Stimulated activated naive B cell treated with anti-CD40 and anti-IgM and Interleukin-4, amounts not matched to agents 10 μg/mL and 1 μg/mL and 100 μg/mL, for 72 hours (primary cell): ENCODE measurements at regions not wholly inside any gene's neighbourhood (a gene's known extent, or its start where the extent isn't known, plus 50 kb on each side); places are given as distances from the start of the nearest gene placed in this dataset.

ENCODE experiments used
- ATAC-seq, 2 donors: fragments of 150-1000 bp; cut with Tn5 transposase; replicated peaks; 2 replicates each; pipeline ENCODE4 v1.10.0; 2021; ENCODE audit warnings: moderate library complexity in 1 of 2
- DNase-seq: peaks from one replicate; pipeline ENCODE4 v3.0.0; 2021
- H3K27ac Mint-ChIP-seq: one replicate; pipeline ENCODE4 v1.8.0; 2022; ENCODE audit warnings: mild to moderate bottlenecking, mixed read lengths
- H3K27me3 Mint-ChIP-seq, 2 donors: one replicate each; pipeline ENCODE4 v1.8.0; 2022; ENCODE audit warnings: mixed read lengths in 2 of 2
- H3K36me3 Mint-ChIP-seq, 2 donors: one replicate each; pipeline ENCODE4 v1.8.0; 2022; ENCODE audit warnings: mixed read lengths in 2 of 2, mild to moderate bottlenecking in 1 of 2
- H3K4me1 Mint-ChIP-seq, 2 donors: one replicate each; pipeline ENCODE4 v1.8.0; 2022; ENCODE audit warnings: mixed read lengths in 2 of 2, mild to moderate bottlenecking in 1 of 2
- H3K4me3 Mint-ChIP-seq, 2 donors: one replicate each; pipeline ENCODE4 v1.8.0; 2022; ENCODE audit warnings: mild to moderate bottlenecking in 2 of 2, mixed read lengths in 2 of 2, moderate library complexity in 1 of 2
- H3K9me3 Mint-ChIP-seq, 2 donors: one replicate each; pipeline ENCODE4 v1.8.0; 2022; ENCODE audit warnings: mixed read lengths in 2 of 2, mild to moderate bottlenecking in 1 of 2

DNA sequence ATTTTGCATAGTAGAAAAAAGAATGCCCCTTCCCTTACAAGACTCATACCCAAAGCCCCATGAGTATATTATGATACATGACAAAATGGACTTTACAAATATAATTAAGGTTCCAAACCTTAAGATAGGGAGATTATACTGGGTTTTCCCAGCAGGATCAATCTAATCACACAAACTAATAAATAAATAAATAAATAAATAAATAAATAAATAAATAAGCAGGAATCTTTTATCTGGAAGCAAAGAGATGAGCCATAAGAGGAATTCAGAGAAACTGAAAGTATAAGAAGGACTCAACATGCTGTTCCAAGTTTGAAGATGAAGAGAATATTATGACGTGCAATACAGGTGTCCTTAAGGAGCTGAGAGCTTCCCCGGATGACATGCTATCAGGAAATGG is 1174.5 kb downstream of the DTWD2 start:
- H3K27ac Mint-ChIP-seq: no peak overlapping the region
- no peaks in the 10 kb centered on the region for H3K4me1 Mint-ChIP-seq
- H3K4me3 Mint-ChIP-seq: no peak overlapping the region

DNA sequence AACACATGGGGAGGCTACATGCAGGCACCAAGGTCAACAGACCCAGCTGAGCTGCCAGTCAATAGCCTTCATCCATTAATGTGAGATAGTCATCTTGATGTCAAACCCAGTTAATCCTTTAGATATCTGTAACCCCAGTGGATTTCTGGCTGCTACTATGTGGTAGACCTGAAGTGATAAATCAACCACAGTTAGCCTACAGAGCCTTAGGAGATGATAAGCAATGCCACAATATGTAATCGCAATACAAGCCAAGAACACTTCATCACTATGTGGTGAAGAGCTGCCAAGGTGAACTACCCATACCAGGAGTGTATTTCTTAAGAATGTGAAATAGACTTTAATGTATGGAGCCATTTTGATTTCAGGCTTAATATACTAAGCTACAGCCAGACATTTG is 1175.5 kb downstream of the DTWD2 start:
- DNase-seq (no peak), ATAC-seq (no peak)
- Mint-ChIP-seq H3K4me1 (no peaks in the 10 kb centered on the region), H3K9me3 (peaks cover 0 to 5% of the 10 kb centered on the region in 2 donors), H3K27ac (no peak overlapping the region), H3K27me3 (no peaks in the 10 kb centered on the region), H3K4me3 (no peak overlapping the region), H3K36me3 (no peaks in the 10 kb centered on the region)

More for the DNA sequence above, 1174.5 kb downstream of the DTWD2 start:
- Mint-ChIP-seq H3K27me3 (no peaks in the 10 kb centered on the region), H3K36me3 (no peaks in the 10 kb centered on the region), H3K9me3 (peaks cover 0 to 5% of the 10 kb centered on the region in 2 donors)
- ATAC-seq: no peak
- DNase-seq: no peak

DNA sequence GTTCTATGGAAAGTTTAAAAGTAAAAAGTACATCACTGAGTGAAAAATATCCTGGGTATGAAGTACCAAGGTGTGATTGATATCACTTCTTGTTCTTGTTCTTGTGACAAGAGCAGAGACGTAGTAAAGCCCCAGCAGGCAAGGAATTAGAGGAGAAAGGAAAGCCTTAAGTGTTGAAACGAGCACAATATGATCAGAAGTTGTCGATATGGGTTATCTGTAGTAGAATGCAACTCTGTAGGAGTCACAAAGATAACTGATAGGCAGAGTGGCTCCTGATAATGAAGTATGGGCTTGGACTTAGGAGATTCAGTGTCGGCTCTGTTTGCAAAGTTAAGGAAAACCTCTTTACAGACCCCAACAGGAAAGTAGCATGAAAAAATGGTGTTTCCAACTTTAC is 1179.1 kb downstream of the DTWD2 start:
- ATAC-seq (no peak), DNase-seq (no peak)
- Mint-ChIP-seq H3K4me3 (no peak overlapping the region), H3K4me1 (no peaks in the 10 kb centered on the region), H3K27ac (no peak overlapping the region), H3K36me3 (no peaks in the 10 kb centered on the region), H3K27me3 (no peaks in the 10 kb centered on the region), H3K9me3 (no peaks in the 10 kb centered on the region)

DNA sequence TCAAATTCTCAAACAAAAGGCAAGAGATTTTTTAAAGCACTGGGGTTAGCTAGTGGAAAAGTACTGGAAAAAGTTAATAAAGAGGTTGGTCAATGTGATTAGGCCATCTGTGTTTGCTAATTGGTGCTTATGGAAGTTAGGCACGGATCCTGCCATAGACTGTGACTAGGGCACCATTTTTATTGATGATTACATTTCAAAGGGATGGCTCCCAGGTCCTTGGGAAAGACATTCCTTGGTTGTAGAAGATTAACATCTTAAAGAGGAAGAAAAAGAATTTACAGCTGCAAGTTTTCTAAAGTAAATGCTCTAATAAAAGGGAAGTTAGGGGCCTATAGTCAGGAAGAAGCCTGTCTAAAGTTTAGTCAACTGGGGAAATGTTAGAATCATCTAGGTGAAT is 1183.3 kb downstream of the DTWD2 start:
- peaks cover 7% of the 10 kb centered on the region in 2 donors for H3K9me3 Mint-ChIP-seq
- no peaks in the 10 kb centered on the region for H3K27me3 Mint-ChIP-seq
- no peaks in the 10 kb centered on the region for H3K36me3 Mint-ChIP-seq
- no peak overlapping the region for H3K27ac Mint-ChIP-seq
- no peak overlapping the region for H3K4me3 Mint-ChIP-seq
- DNase-seq: no peak
- no peaks in the 10 kb centered on the region for H3K4me1 Mint-ChIP-seq
- ATAC-seq: no peak

DNA sequence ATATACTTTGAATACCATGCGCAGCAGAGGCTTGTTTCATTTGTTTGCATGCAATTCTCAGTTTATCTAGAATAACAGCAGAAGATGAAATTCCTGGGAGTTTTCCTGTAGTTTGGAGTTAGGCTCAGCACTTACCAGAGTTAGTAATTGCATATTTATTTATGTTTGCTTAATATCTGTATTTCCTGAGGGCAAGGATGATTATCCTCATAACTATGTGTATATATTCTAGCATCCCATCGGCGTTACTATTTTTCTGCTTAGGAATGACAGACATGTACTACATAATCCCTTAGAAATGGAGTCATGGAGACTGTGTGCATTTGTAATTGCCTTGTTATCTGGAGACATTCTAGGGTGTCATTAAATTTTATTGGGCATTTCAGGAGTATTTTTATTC is 1184.8 kb downstream of the DTWD2 start:
- Mint-ChIP-seq H3K9me3 (peaks cover 7% of the 10 kb centered on the region in 2 donors), H3K36me3 (no peaks in the 10 kb centered on the region), H3K27me3 (no peaks in the 10 kb centered on the region), H3K4me3 (no peak overlapping the region), H3K27ac (no peak overlapping the region), H3K4me1 (no peaks in the 10 kb centered on the region)
- DNase-seq: no peak
- no peak for ATAC-seq

DNA sequence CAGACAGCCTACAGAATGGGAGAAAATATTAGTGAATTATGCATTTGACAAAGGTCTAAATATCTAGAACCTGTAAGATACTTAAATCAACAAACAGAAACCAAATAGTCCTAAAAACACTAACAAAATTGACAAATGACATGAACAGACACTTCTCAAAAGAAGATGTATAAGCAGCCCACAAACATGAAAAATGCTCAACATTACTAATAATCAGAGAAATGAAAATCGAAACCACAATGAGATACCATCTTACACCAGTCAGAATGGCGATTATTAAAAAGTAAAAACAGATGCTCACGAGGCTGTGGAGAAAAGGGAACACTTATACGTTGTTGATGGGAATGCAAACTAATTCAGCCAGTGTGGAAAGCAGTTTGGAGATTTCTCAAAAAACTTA is 1186.8 kb downstream of the DTWD2 start:
- H3K4me3 Mint-ChIP-seq: no peak overlapping the region
- H3K27ac Mint-ChIP-seq: no peak overlapping the region
- H3K4me1 Mint-ChIP-seq: no peaks in the 10 kb centered on the region
- DNase-seq (no peak), ATAC-seq (no peak)
- peaks cover 7% of the 10 kb centered on the region in 2 donors for H3K9me3 Mint-ChIP-seq
- no peaks in the 10 kb centered on the region for H3K27me3 Mint-ChIP-seq
- no peaks in the 10 kb centered on the region for H3K36me3 Mint-ChIP-seq

DNA sequence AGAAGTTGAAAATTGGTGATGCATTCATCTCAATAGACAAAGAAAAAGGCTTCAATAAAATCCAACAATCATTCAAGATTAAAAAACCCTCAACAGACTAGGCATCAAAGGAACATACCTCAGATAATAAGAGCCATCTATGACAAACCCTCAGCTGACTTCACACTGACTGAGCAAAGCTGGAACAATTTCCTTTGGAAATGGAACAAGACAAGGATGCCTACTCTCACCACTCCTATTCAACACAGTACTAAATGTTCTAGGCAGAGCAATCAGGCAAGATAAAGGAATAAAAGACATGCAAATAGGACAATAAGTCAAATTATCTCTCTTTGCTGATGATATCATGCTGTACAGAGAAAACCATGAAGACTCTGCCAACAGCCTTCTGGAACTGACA is 1188.1 kb downstream of the DTWD2 start:
- DNase-seq (no peak), ATAC-seq (no peak)
- no peaks in the 10 kb centered on the region for H3K36me3 Mint-ChIP-seq
- H3K27ac Mint-ChIP-seq: no peak overlapping the region
- no peaks in the 10 kb centered on the region for H3K27me3 Mint-ChIP-seq
- peaks cover 7% of the 10 kb centered on the region in 2 donors for H3K9me3 Mint-ChIP-seq
- H3K4me1 Mint-ChIP-seq: no peaks in the 10 kb centered on the region
- H3K4me3 Mint-ChIP-seq: no peak overlapping the region

DNA sequence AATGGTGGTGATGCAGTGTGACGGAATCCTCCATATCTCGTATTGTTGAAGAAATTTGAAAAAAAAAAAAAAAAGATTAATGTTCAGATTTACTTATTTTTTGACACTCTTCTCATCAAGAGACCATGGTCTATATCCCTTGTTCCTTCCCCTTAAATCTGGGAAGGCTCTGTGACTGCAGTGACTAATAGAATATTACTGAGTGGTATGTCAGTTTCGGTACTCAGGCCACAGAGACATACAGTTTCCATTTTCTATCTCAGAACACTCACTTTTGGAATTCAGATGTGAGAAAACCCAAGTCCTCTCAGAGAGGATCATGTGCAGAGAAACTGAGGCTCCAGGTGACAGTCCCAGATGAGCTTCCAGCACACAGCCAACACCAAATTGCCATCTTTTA is 1193.5 kb downstream of the DTWD2 start:
- no peak for ATAC-seq
- Mint-ChIP-seq H3K9me3 (peaks cover 0 to 2% of the 10 kb centered on the region in 2 donors), H3K4me3 (no peak overlapping the region), H3K36me3 (no peaks in the 10 kb centered on the region), H3K4me1 (no peaks in the 10 kb centered on the region), H3K27me3 (no peaks in the 10 kb centered on the region), H3K27ac (no peak overlapping the region)
- DNase-seq: no peak

DNA sequence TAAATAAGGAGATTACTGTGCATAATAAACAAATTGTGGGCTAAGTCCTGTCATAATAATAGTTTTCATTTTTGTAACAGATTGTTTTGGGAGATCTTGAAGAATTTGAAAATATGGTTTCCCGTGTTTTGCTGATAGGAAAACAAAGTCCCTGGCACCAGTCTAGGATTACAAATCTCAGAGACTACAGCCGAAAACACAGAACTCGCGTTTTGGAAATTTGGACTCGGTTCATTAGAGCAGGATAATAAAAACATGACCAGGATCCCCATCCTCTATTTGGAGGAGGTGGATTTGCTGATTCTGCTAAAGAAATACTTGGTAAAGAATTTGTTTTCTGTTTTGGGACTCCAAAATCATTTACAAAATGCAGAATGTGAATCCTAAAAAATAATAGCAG is 1194.4 kb downstream of the DTWD2 start:
- H3K4me1 Mint-ChIP-seq: no peaks in the 10 kb centered on the region
- H3K36me3 Mint-ChIP-seq: no peaks in the 10 kb centered on the region
- peaks cover 0 to 2% of the 10 kb centered on the region in 2 donors for H3K9me3 Mint-ChIP-seq
- no peaks in the 10 kb centered on the region for H3K27me3 Mint-ChIP-seq
- H3K4me3 Mint-ChIP-seq: no peak overlapping the region
- DNase-seq (no peak), ATAC-seq (no peak)
- H3K27ac Mint-ChIP-seq: no peak overlapping the region

DNA sequence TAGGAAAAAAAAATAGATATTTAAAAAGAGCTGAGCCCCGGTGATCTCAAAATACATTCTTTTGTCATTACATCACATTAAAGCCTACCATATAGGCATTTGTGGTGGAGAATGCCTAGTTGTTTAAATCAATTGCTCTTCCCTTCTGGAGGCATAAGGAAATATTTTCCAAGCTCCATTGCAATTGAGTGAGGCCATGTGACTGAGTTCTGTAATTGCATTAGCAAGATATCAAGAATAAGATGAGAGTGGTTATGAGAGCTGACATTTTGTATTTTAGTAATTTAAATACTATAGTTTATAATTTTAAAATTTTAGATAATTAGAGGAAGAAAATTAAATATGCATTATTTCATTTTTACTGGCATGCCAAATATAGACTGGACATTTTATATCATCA is 1195.9 kb downstream of the DTWD2 start:
- H3K27me3 Mint-ChIP-seq: no peaks in the 10 kb centered on the region
- no peak overlapping the region for H3K27ac Mint-ChIP-seq
- H3K36me3 Mint-ChIP-seq: no peaks in the 10 kb centered on the region
- no peak for DNase-seq
- H3K9me3 Mint-ChIP-seq: peaks cover 0 to 4% of the 10 kb centered on the region in 2 donors
- H3K4me3 Mint-ChIP-seq: no peak overlapping the region
- ATAC-seq: no peak
- no peaks in the 10 kb centered on the region for H3K4me1 Mint-ChIP-seq

DNA sequence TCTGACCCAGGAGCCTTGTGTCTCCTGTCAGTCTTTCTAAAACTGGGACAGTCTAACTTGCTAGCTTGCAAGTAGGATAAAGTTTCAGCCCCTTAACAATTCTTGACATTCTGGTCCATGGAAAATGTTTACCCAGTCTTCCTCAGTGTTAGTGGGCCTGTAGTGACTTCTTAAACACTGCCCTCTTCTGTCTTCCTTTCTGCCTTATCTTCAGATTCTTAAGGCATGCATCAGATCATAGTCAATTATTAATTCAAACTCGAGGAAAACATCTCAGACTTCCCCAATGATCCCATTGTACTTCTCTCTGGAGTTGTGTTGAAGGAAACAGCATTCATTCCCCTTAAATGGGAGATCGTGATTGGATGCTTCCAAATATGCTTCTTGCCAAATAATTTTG is 1199.8 kb downstream of the DTWD2 start:
- H3K4me3 Mint-ChIP-seq: no peak overlapping the region
- DNase-seq: no peak
- H3K27me3 Mint-ChIP-seq: no peaks in the 10 kb centered on the region

DNA sequence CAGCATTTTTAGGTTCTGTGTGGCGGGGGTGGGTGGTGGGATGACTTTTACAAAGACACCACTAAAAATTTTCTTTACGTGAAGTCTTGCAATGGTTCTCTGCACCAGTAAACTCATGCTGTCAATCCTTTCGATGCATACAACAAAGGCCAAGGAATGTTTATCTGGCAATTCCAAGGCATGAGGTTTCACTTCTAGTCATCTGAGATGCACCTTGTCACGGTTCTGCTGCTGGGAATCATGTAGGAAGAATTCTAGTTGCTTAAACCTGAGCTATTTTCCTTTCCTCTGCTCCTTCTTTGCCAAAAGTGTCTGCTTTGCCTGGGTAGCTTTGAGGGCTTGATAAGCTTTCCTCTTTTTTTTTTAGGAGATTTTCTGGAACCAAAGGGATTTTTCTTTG is 1204.5 kb upstream of the SEMA6A start:
- H3K36me3 Mint-ChIP-seq: no peaks in the 10 kb centered on the region
- H3K27ac Mint-ChIP-seq: no peak overlapping the region
- no peak for DNase-seq

More for the DNA sequence above, 1199.8 kb downstream of the DTWD2 start:
- Mint-ChIP-seq H3K27ac (no peak overlapping the region), H3K4me1 (no peaks in the 10 kb centered on the region), H3K36me3 (no peaks in the 10 kb centered on the region), H3K9me3 (peaks cover 0 to 4% of the 10 kb centered on the region in 2 donors)
- no peak for ATAC-seq

DNA sequence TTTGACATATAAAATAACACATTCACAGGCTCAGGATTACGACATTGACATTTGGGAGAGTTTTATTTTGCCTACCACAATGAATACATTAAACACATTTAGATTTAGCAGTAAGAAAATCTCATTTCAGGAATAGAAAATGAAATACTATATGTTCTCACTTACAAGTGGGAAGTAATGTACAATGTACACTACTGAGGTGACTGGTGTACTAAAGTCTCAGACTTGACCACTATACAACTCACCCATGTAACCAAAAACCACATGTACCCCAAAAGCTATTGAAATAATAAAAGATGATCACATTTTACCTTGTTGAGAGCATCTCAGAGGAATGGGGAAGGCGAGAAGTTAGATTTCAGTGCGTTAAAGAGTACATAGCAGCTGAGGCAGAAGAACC is 1202.4 kb upstream of the SEMA6A start:
- ATAC-seq (no peak), DNase-seq (no peak)
- H3K4me1 Mint-ChIP-seq: no peaks in the 10 kb centered on the region
- peaks cover 0 to 15% of the 10 kb centered on the region in 2 donors for H3K9me3 Mint-ChIP-seq
- H3K27ac Mint-ChIP-seq: no peak overlapping the region
- H3K36me3 Mint-ChIP-seq: no peaks in the 10 kb centered on the region
- no peaks in the 10 kb centered on the region for H3K27me3 Mint-ChIP-seq
- H3K4me3 Mint-ChIP-seq: no peak overlapping the region

More for the DNA sequence above, 1204.5 kb upstream of the SEMA6A start:
- Mint-ChIP-seq H3K27me3 (no peaks in the 10 kb centered on the region), H3K4me3 (no peak overlapping the region), H3K9me3 (peaks cover 0 to 14% of the 10 kb centered on the region in 2 donors), H3K4me1 (no peaks in the 10 kb centered on the region)
- ATAC-seq: no peak

DNA sequence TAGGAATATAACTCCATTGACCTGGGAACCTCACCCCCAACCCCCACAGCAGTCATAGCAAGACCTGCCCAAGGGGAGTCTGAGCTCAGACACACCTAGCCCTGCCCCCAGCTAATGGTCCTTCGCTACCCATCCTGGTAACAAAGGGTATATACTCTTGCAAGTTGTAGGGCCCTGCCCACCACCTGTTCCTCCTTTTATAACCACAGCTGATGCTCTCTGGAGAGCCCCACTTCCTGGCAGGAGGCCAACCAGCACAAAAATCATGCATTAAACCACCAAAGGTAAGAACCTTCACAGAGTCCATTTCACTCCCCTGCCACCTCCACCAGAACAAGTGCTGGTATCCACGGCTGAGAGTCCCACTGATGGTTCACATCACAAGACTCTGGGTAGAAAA is 1195.3 kb upstream of the SEMA6A start:
- ATAC-seq (no peak), DNase-seq (no peak)
- Mint-ChIP-seq H3K36me3 (no peaks in the 10 kb centered on the region), H3K27ac (no peak overlapping the region), H3K27me3 (no peaks in the 10 kb centered on the region), H3K9me3 (peaks cover 4 to 11% of the 10 kb centered on the region in 2 donors), H3K4me1 (no peaks in the 10 kb centered on the region), H3K4me3 (no peak overlapping the region)

DNA sequence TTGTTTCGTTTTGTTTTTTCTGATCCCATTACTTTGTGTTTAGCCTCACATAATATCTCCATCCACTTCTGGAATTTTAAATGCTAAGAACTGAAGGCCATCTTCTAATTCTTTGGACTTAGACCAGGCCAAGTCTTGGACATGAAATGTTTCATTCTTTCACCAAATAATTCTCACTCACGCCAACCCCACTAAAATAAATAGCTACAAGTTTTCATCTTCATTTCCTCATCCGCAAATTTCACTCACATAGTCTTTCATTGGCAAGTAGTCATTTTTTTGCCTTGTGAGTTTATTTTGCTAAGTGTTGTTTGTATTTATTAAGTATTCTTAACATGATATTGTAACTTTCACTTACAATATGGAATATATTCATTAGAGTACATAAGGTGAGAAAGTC is 1188.6 kb upstream of the SEMA6A start:
- H3K4me1 Mint-ChIP-seq: no peaks in the 10 kb centered on the region
- no peak for ATAC-seq

DNA sequence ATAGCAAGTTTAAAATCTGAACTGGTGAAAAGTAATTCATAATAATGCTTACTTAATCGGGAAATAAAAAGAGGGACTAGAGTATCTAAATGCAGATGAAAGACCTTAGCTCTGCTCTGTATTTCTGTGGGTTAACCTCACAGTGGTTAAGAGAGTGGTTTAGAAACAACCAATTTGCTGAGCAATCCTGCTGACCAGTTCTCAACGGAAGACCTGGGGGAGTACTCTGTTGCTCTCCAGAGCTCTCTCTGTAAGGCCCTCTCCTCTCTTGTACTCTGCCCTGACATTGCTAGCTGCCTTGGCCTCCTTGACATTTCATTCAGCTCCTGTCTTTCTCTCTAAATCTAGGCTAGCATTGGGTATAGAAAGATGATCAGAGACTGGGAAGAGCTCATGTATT is 1186.6 kb upstream of the SEMA6A start:
- no peaks in the 10 kb centered on the region for H3K4me1 Mint-ChIP-seq
- no peak overlapping the region for H3K27ac Mint-ChIP-seq
- H3K4me3 Mint-ChIP-seq: no peak overlapping the region
- no peaks in the 10 kb centered on the region for H3K27me3 Mint-ChIP-seq
- peak in 1 of 2 donors; percentile 25 for ATAC-seq
- no peaks in the 10 kb centered on the region for H3K36me3 Mint-ChIP-seq
- no peaks in the 10 kb centered on the region for H3K9me3 Mint-ChIP-seq
- DNase-seq: no peak

More for the DNA sequence above, 1188.6 kb upstream of the SEMA6A start:
- Mint-ChIP-seq H3K27me3 (no peaks in the 10 kb centered on the region), H3K36me3 (no peaks in the 10 kb centered on the region), H3K9me3 (no peaks in the 10 kb centered on the region), H3K27ac (no peak overlapping the region), H3K4me3 (no peak overlapping the region)
- DNase-seq: no peak
